Gastrocnemius medialis (tissue), 4 donors: ENCODE measurements at regions not wholly inside any gene's neighbourhood (a gene's known extent, or its start where the extent isn't known, plus 50 kb on each side); places are given as distances from the start of the nearest gene placed in this dataset.

Source experiments
- ATAC-seq, 2 donors: fragments of 150-250 bp; one replicate each; pipeline ENCODE4 v1.9.1; 2016
- DNase-seq, 2 donors: peaks; one replicate each; pipeline ENCODE4 v3.0.0-alpha.2; 2019
- H3K27ac ChIP-seq, 4 donors: fragments of 200-600 bp; sonication (generic); 1 replicate in 1 of 4; 2 replicates in 3 of 4; pipeline ENCODE4 v1.5.1; 2016 to 2018; ENCODE audit warnings: mild to moderate bottlenecking in 2 of 4, moderate library complexity in 1 of 4
- H3K27me3 ChIP-seq, 3 donors: fragments of 200-600 bp; sonication (generic) in 2 of 3; 1 replicate in 1 of 3; 2 replicates in 2 of 3; pipeline versions ENCODE4 v1.5.1 to v1.6.0; 2016 to 2019; ENCODE audit warnings: mild to moderate bottlenecking in 1 of 3, moderate library complexity in 1 of 3
- H3K36me3 ChIP-seq, 2 donors: fragments of 200-600 bp; sonication (generic) in 1 of 2; one replicate each; pipeline ENCODE4 v1.5.1; 2017 to 2018
- H3K4me1 ChIP-seq, 2 donors: fragments of 200-600 bp; sonication (generic) in 1 of 2; one replicate each; pipeline ENCODE4 v1.5.1; 2016 to 2017; ENCODE audit warnings: mild to moderate bottlenecking in 2 of 2
- H3K4me3 ChIP-seq, 4 donors: fragments of 200-600 bp; sonication (generic) in 3 of 4; 1 replicate in 1 of 4; 2 replicates in 3 of 4; pipeline ENCODE4 v1.5.1; 2016 to 2019; ENCODE audit warnings: mild to moderate bottlenecking in 2 of 4
- H3K9me3 ChIP-seq, 3 donors: fragments of 200-600 bp; sonication (generic) in 2 of 3; 1 replicate in 1 of 3; 2 replicates in 2 of 3; pipeline ENCODE4 v1.5.1; 2016 to 2019
- POLR2A ChIP-seq, 2 donors: fragments of 450-650 bp; IDR thresholded peaks; one replicate each; pipeline ENCODE4 v1.6.1; 2017; ENCODE audit warnings: antibody characterized with exemption in 2 of 2, mild to moderate bottlenecking in 2 of 2, moderate library complexity in 2 of 2
- in situ Hi-C, 4 donors: fragments of 200-750 bp; cut with MboI; loops; one replicate each; pipeline versions ENCODE4 v1.15.0 to v1.8.0; 2017; ENCODE audit warnings: low sequenced_read_pairs in 4 of 4
- intact Hi-C: fragments of 100-400 bp; cut with DNase I; formaldehyde crosslinking; loops from one replicate; pipeline ENCODE4 v1.15.1; 2023; ENCODE audit warnings: low total_unique reads
- TF ChIP-seq, protein P1 (sequence below), 5 experiments: fragments of 450-650 bp in 3 of 5; fragments of 200-600 bp in 2 of 5; sonication (generic) in 2 of 5; IDR thresholded peaks in 4 of 5; conservative IDR thresholded peaks in 1 of 5; 1 replicate in 4 of 5; 2 replicates in 1 of 5; pipeline ENCODE4 v1.5.1; 2016 to 2019; ENCODE audit warnings: antibody characterized with exemption in 5 of 5, mild to moderate bottlenecking in 3 of 5, moderate library complexity in 3 of 5

DNA sequence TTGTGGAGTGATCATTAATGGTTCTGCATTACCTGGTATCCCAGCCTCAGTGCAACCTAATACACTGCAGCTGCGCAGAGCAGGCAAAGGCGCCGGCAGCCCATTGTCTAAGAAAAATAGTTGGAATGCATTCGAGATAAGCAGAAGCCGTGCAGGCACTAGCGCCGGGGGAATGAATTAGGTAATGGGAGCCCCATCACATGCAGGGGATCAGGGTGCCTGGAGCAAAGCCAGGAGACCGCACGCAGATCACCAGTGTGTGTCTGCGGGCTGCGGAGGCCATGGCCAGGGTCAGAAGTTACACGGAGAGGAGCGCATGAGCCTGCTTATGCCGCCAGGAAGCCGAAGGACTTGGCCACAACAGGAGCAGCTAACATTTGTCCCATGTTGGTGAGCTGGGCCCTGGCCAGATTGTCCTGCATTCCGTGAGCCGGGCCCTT lies 156.8 kb downstream of the DLL1 start:
- no peak overlapping the region for H3K4me3 ChIP-seq
- TF ChIP-seq POLR2A (IDR thresholded peaks at IDR 0.05) = no peak
- TF ChIP-seq, protein P1, sequence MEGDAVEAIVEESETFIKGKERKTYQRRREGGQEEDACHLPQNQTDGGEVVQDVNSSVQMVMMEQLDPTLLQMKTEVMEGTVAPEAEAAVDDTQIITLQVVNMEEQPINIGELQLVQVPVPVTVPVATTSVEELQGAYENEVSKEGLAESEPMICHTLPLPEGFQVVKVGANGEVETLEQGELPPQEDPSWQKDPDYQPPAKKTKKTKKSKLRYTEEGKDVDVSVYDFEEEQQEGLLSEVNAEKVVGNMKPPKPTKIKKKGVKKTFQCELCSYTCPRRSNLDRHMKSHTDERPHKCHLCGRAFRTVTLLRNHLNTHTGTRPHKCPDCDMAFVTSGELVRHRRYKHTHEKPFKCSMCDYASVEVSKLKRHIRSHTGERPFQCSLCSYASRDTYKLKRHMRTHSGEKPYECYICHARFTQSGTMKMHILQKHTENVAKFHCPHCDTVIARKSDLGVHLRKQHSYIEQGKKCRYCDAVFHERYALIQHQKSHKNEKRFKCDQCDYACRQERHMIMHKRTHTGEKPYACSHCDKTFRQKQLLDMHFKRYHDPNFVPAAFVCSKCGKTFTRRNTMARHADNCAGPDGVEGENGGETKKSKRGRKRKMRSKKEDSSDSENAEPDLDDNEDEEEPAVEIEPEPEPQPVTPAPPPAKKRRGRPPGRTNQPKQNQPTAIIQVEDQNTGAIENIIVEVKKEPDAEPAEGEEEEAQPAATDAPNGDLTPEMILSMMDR (IDR thresholded peaks at IDR 0.05 in 4 of 5, conservative IDR thresholded peaks at IDR 0.05 in 1 of 5) = no peak
- H3K27me3 ChIP-seq = no peaks in the 10 kb centered on the region
- intact Hi-C loops (no loop called here), in situ Hi-C loops (no loop called here)
- peaks cover 27% of the 10 kb centered on the region in 2 donors for H3K4me1 ChIP-seq
- ATAC-seq (no peak), DNase-seq (no peak)
- no peaks in the 10 kb centered on the region for H3K9me3 ChIP-seq
- no peak overlapping the region for H3K27ac ChIP-seq
- H3K36me3 ChIP-seq = no peaks in the 10 kb centered on the region

- no peak for TF ChIP-seq POLR2A (IDR thresholded peaks at IDR 0.05)
- TF ChIP-seq, protein P1 (IDR thresholded peaks at IDR 0.05 in 4 of 5, conservative IDR thresholded peaks at IDR 0.05 in 1 of 5) = no peak
- DNase-seq (no peak), ATAC-seq (no peak)
- Histone ChIP-seq H3K4me3 (no peak overlapping the region), H3K4me1 (peaks cover 22 to 24% of the 10 kb centered on the region in 2 donors), H3K27me3 (no peaks in the 10 kb centered on the region), H3K9me3 (no peaks in the 10 kb centered on the region), H3K27ac (no peak overlapping the region), H3K36me3 (no peaks in the 10 kb centered on the region)
- intact Hi-C loops (no loop called here), in situ Hi-C loops (no loop called here)
Measured at GRCh38 chr6:170132561-170132991, 158.3 kb downstream of the DLL1 start.

DNA sequence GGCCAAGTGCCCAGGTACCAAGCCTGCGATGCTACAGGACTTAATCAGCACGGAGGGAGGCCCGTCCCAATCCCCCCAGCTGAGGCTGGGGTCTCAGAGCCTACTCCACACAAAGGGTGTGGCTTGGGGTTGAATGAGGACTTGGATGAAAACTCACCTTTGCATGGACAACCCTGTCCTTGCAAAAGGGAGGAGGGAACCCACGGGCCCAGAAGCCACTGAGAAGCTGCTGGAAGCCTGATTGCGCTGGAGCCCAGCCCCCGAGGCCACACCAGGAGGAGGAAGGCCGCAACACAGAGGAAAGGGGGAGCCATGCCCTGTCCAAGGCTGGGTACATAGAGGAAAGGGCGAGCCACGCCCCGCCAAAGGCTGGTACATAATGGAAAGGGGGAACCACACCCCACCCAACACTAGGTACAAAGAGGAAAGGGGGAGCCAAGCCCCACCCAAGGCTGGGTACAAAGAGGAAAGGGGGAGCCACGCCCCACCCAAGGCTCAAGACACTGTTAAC lies 158.8 kb downstream of the DLL1 start:
- Histone ChIP-seq H3K9me3 (no peaks in the 10 kb centered on the region), H3K27ac (no peak overlapping the region), H3K27me3 (no peaks in the 10 kb centered on the region), H3K4me3 (no peak overlapping the region), H3K4me1 (peaks cover 21 to 24% of the 10 kb centered on the region in 2 donors), H3K36me3 (no peaks in the 10 kb centered on the region)
- intact Hi-C loops = no loop called here
- ATAC-seq (no peak), DNase-seq (no peak)
- no peak for TF ChIP-seq POLR2A (IDR thresholded peaks at IDR 0.05)
- TF ChIP-seq, protein P1 (IDR thresholded peaks at IDR 0.05 in 4 of 5, conservative IDR thresholded peaks at IDR 0.05 in 1 of 5) = no peak
- in situ Hi-C loops = no loop called here

- no peaks in the 10 kb centered on the region for H3K27me3 ChIP-seq
- intact Hi-C loops (no loop called here), in situ Hi-C loops (no loop called here)
- H3K27ac ChIP-seq = no peak overlapping the region
- peaks cover 23 to 28% of the 10 kb centered on the region in 2 donors for H3K4me1 ChIP-seq
- no peak overlapping the region for H3K4me3 ChIP-seq
- H3K9me3 ChIP-seq = no peaks in the 10 kb centered on the region
- no peak for ATAC-seq
- H3K36me3 ChIP-seq = no peaks in the 10 kb centered on the region
- no peak for DNase-seq
- no peak for TF ChIP-seq POLR2A (IDR thresholded peaks at IDR 0.05)
- TF ChIP-seq, protein P1 (IDR thresholded peaks at IDR 0.05 in 4 of 5, conservative IDR thresholded peaks at IDR 0.05 in 1 of 5) = no peak
Measured at GRCh38 chr6:170131351-170131750, 159.5 kb downstream of the DLL1 start.

DNA sequence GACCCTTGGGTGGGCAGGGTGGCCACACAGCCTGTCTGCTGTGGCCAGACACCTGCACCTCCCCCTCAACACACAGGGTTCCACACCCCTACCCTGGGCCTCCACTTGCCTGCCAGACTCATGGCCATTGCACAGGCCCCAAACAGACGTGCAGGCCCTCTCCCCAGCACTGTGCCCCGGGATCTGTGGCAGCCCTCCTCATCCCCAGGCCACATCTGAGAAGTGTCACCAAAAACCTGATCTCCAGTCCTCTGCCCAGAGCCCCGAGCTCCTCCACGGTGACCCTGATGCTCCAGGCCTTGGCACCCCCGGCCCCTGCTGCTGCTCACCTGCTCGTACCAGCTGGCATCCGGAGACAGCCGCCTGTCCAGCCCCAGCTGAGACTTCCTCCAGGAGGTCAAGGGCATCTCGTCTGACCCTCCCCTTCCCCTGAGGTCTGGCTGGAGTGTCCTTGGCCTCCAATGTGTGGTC lies 160.1 kb downstream of the DLL1 start:
- TF ChIP-seq POLR2A (IDR thresholded peaks at IDR 0.05) = no peak
- TF ChIP-seq, protein P1 (IDR thresholded peaks at IDR 0.05 in 4 of 5, conservative IDR thresholded peaks at IDR 0.05 in 1 of 5) = no peak
- H3K27me3 ChIP-seq = no peaks in the 10 kb centered on the region
- in situ Hi-C loops = no loop called here
- no peak for DNase-seq
- no peaks in the 10 kb centered on the region for H3K9me3 ChIP-seq
- H3K27ac ChIP-seq = no peak overlapping the region
- H3K36me3 ChIP-seq = no peaks in the 10 kb centered on the region
- no peak for ATAC-seq
- intact Hi-C loops = no loop called here
- no peak overlapping the region for H3K4me3 ChIP-seq
- H3K4me1 ChIP-seq = peaks cover 28 to 32% of the 10 kb centered on the region in 2 donors
